Fibroblast of villous mesenchyme (primary cell): ENCODE measurements at regions not wholly inside any gene's neighbourhood (a gene's known extent, or its start where the extent isn't known, plus 50 kb on each side); places are given as distances from the start of the nearest gene placed in this dataset.

Experiments
- DNase-seq: peaks from one replicate; pipeline ENCODE4 v3.0.0-alpha.2; 2010; ENCODE audit warnings: low read depth
- H3K4me3 ChIP-seq: 2 replicates; pipeline ENCODE4 v1.5.1; 2011; ENCODE audit warnings: low read depth, mild to moderate bottlenecking, low read length
- TF ChIP-seq, protein P1 (sequence below): IDR thresholded peaks from 2 replicates; pipeline ENCODE4 v1.5.1; 2012; ENCODE audit warnings: low read depth, mild to moderate bottlenecking, low read length; ENCODE audit not compliant: insufficient read depth

GRCh38 chr6:159466926-159467325 lies 226.1 kb downstream of the SOD2 start:
- no peak for DNase-seq
- no peak overlapping the region for H3K4me3 ChIP-seq
- TF ChIP-seq, protein P1, sequence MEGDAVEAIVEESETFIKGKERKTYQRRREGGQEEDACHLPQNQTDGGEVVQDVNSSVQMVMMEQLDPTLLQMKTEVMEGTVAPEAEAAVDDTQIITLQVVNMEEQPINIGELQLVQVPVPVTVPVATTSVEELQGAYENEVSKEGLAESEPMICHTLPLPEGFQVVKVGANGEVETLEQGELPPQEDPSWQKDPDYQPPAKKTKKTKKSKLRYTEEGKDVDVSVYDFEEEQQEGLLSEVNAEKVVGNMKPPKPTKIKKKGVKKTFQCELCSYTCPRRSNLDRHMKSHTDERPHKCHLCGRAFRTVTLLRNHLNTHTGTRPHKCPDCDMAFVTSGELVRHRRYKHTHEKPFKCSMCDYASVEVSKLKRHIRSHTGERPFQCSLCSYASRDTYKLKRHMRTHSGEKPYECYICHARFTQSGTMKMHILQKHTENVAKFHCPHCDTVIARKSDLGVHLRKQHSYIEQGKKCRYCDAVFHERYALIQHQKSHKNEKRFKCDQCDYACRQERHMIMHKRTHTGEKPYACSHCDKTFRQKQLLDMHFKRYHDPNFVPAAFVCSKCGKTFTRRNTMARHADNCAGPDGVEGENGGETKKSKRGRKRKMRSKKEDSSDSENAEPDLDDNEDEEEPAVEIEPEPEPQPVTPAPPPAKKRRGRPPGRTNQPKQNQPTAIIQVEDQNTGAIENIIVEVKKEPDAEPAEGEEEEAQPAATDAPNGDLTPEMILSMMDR: no peak

- TF ChIP-seq, protein P1: no peak
- no peak for DNase-seq
- H3K4me3 ChIP-seq: no peak overlapping the region
Observed at GRCh38 chr6:159464816-159465215, 228.2 kb downstream of the SOD2 start.

- no peak overlapping the region for H3K4me3 ChIP-seq
- TF ChIP-seq, protein P1: peak; percentile 26
- DNase-seq: peak; percentile 7
Observed at GRCh38 chr6:159463119-159463829, 229.8 kb downstream of the SOD2 start.

DNA sequence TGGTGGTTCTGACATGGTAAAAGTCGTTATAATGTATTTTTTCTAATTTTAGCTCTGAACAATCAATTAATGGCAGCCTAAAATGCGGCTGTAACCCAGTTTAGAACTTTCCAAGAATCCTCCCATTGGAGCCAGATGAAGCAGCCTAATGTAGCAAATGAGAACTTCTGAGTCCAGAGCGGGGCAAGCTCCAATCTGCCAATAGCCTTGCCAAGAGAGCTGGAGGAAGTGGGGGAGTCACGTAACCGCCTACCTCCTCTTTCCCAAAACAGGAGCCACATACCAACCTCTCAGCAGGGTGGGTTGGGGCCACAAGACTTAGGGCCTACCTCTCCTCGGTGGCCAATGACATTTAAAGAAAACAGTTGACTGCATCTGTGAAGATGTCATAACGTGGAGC lies 230.6 kb downstream of the SOD2 start:
- no peak for DNase-seq
- no peak overlapping the region for H3K4me3 ChIP-seq
- TF ChIP-seq, protein P1: no peak

- DNase-seq: no peak
- TF ChIP-seq, protein P1: no peak
Observed at GRCh38 chr6:159461998-159462397, 231.0 kb downstream of the SOD2 start.

GRCh38 chr6:159461266-159461665 lies 231.8 kb downstream of the SOD2 start:
- DNase-seq: peak; percentile 8
- no peak overlapping the region for H3K4me3 ChIP-seq
- TF ChIP-seq, protein P1: no peak

More at GRCh38 chr6:159461998-159462397, 231.0 kb downstream of the SOD2 start:
- H3K4me3 ChIP-seq: no peak overlapping the region

DNA sequence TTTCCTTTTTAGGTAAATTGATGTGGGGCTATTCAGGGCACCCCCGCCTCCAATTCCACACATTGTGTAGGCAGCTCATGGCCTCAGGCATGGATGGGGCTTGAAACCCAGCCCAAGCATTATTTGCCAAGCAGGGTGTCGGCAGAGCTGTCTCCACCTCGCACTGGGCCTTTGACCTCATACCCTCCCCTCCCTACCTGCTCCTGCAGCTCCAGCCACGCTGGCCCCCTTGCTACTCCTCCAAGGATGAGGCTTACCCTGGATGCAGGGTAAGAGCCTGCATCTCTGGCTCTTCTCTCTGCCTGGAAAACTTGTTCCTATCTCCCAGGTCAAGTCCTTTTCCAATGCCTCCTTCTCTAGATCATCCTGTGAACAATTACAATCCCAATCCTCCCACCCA lies 232.6 kb downstream of the SOD2 start:
- TF ChIP-seq, protein P1: no peak
- no peak overlapping the region for H3K4me3 ChIP-seq
- no peak for DNase-seq
